Body of pancreas (tissue), 4 donors: ENCODE measurements at regions not wholly inside any gene's neighbourhood (a gene's known extent, or its start where the extent isn't known, plus 50 kb on each side); places are given as distances from the start of the nearest gene placed in this dataset.

ENCODE experiments used
- CTCF ChIP-seq, 7 experiments: fragments of 450-650 bp in 4 of 7; fragments of 200-600 bp in 3 of 7; sonication (generic) in 3 of 7; IDR thresholded peaks; one replicate each; pipeline ENCODE4 v1.5.1; 2016 to 2019; ENCODE audit warnings: antibody characterized with exemption in 7 of 7
- POLR2A ChIP-seq, 3 donors: fragments of 450-650 bp; IDR thresholded peaks; one replicate each; pipeline ENCODE4 v1.6.1; 2016; ENCODE audit warnings: antibody characterized with exemption in 3 of 3, mild to moderate bottlenecking in 2 of 3

GRCh38 chr7:12768948-12769347 is 81.5 kb downstream of the ARL4A start:
- TF ChIP-seq CTCF (IDR thresholded peaks at IDR 0.05) = no peak
- no peak for TF ChIP-seq POLR2A (IDR thresholded peaks at IDR 0.05)
